SK-N-SH (cell line): ENCODE measurements at regions not wholly inside any gene's neighbourhood (a gene's known extent, or its start where the extent isn't known, plus 50 kb on each side); places are given as distances from the start of the nearest gene placed in this dataset.

Experiments used
- CHD2 ChIP-seq: fragments of 150-350 bp; IDR thresholded peaks from 2 replicates; pipeline ENCODE4 v1.6.1; 2018; ENCODE audit warnings: low read length; ENCODE audit not compliant: partially characterized antibody
- EP300 ChIP-seq, 2 experiments: IDR thresholded peaks; 2 replicates each; pipeline versions ENCODE4 v1.4.0 to v1.6.1; 2012; ENCODE audit warnings: borderline replicate concordance in 1 of 2, low read depth in 1 of 2, low read length in 1 of 2
- EZH2phosphoT487 ChIP-seq: fragments of 200-600 bp; sonication (generic); IDR thresholded peaks from 2 replicates; pipeline ENCODE4 v1.6.1; 2017; ENCODE audit warnings: low read depth, mixed run types, mild to moderate bottlenecking, antibody characterized with exemption, moderate library complexity, borderline replicate concordance
- FOSL2 ChIP-seq: IDR thresholded peaks from 2 replicates; pipeline ENCODE4 v1.4.0; 2012; ENCODE audit warnings: low read depth, mild to moderate bottlenecking, moderate library complexity, borderline replicate concordance
- GABPA ChIP-seq: IDR thresholded peaks from 2 replicates; pipeline ENCODE4 v1.4.0; 2012; ENCODE audit warnings: low read depth, mild to moderate bottlenecking
- POLR2AphosphoS5 ChIP-seq: IDR thresholded peaks from 2 replicates; pipeline ENCODE4 v1.6.1; 2012; ENCODE audit warnings: low read depth, low read length
- RFX5 ChIP-seq: IDR thresholded peaks from 2 replicates; pipeline ENCODE4 v1.6.1; 2012; ENCODE audit warnings: mild to moderate bottlenecking, improper control_type of control experiment, low read length
- SIN3A ChIP-seq: IDR thresholded peaks from 2 replicates; pipeline ENCODE4 v1.6.1; 2012; ENCODE audit warnings: low read depth, mild to moderate bottlenecking, low read length, moderate library complexity, borderline replicate concordance
- TF ChIP-seq, protein P1 (sequence below): IDR thresholded peaks from 2 replicates; pipeline ENCODE4; 2012
- TF ChIP-seq, protein P2 (sequence below): fragments of 200-600 bp; sonication (generic); IDR thresholded peaks from 2 replicates; pipeline ENCODE4 v1.6.1; 2017; ENCODE audit warnings: antibody characterized with exemption, mild to moderate bottlenecking, moderate library complexity

DNA sequence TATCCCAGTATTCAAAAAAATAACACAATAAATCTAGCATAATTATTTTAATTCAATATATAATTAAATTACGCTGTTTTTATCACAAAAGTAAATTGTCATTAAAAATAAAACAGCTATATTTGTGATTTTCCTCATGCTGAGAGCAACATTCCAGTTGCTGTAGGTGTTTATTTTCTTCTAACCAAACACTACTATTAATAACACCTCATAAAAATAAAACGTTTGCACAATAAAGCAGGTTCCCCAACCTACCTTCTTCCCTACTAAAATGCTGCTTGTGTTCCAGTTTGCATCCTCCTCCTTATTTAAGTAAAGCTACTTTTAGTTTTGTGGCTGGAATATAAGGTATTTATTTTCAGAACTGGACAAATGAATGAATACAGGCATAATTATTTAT, 108.2 kb upstream of the LGSN start:
- TF ChIP-seq, protein P1, sequence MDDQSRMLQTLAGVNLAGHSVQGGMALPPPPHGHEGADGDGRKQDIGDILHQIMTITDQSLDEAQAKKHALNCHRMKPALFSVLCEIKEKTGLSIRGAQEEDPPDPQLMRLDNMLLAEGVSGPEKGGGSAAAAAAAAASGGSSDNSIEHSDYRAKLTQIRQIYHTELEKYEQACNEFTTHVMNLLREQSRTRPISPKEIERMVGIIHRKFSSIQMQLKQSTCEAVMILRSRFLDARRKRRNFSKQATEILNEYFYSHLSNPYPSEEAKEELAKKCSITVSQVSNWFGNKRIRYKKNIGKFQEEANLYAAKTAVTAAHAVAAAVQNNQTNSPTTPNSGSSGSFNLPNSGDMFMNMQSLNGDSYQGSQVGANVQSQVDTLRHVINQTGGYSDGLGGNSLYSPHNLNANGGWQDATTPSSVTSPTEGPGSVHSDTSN, result no peak
- TF ChIP-seq EP300 (IDR thresholded peaks at IDR 0.05; ENCODE audit: borderline replicate concordance in 1 of 2, low read depth in 1 of 2, low read length in 1 of 2), result no peak
- TF ChIP-seq, protein P2, sequence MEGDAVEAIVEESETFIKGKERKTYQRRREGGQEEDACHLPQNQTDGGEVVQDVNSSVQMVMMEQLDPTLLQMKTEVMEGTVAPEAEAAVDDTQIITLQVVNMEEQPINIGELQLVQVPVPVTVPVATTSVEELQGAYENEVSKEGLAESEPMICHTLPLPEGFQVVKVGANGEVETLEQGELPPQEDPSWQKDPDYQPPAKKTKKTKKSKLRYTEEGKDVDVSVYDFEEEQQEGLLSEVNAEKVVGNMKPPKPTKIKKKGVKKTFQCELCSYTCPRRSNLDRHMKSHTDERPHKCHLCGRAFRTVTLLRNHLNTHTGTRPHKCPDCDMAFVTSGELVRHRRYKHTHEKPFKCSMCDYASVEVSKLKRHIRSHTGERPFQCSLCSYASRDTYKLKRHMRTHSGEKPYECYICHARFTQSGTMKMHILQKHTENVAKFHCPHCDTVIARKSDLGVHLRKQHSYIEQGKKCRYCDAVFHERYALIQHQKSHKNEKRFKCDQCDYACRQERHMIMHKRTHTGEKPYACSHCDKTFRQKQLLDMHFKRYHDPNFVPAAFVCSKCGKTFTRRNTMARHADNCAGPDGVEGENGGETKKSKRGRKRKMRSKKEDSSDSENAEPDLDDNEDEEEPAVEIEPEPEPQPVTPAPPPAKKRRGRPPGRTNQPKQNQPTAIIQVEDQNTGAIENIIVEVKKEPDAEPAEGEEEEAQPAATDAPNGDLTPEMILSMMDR, result no peak
- no peak for TF ChIP-seq EZH2phosphoT487
- TF ChIP-seq RFX5, result no peak
- TF ChIP-seq GABPA, result no peak
- TF ChIP-seq SIN3A, result no peak
- no peak for TF ChIP-seq FOSL2
- TF ChIP-seq CHD2, result no peak
- TF ChIP-seq POLR2AphosphoS5, result no peak
